Activated CD4-positive, alpha-beta T cell treated with anti-CD3 and anti-CD28 coated beads for 36 hours (primary cell): ENCODE measurements at regions not wholly inside any gene's neighbourhood (a gene's known extent, or its start where the extent isn't known, plus 50 kb on each side); places are given as distances from the start of the nearest gene placed in this dataset.
"Not testable (repeated sequence)": the region's sequence is repeated elsewhere in the genome, so short reads cannot be mapped to it uniquely, and the experiment has no call there.

Experiments
- ATAC-seq: fragments of 200-7000 bp; cut with Tn5 transposase; one replicate; pipeline ENCODE4 v1.10.0; 2021; ENCODE audit warnings: mild to moderate bottlenecking, moderate library complexity
- CTCF ChIA-PET: fragments of 350-600 bp; sonication (Branson Sonifier 250); formaldehyde crosslinking; loops from one replicate; lab custom pipeline; 2021; ENCODE audit warnings: antibody characterized with exemption; lab: Charles Lee
- POLR2A ChIA-PET: fragments of 350-600 bp; sonication (Branson Sonifier 250); formaldehyde crosslinking; loops from one replicate; lab custom pipeline; 2021; ENCODE audit warnings: antibody characterized with exemption, inconsistent platforms; lab: Charles Lee
- DNase-seq: peaks from one replicate; pipeline ENCODE4 v3.0.0-alpha.2; 2020
- H3K27ac Mint-ChIP-seq: one replicate; pipeline ENCODE4 v1.8.0; 2021; ENCODE audit warnings: mixed read lengths
- H3K27me3 Mint-ChIP-seq: one replicate; pipeline ENCODE4 v1.8.0; 2021; ENCODE audit warnings: mixed read lengths
- H3K36me3 Mint-ChIP-seq: one replicate; pipeline ENCODE4 v1.8.0; 2021; ENCODE audit warnings: low read depth, mixed read lengths
- H3K4me1 Mint-ChIP-seq: one replicate; pipeline ENCODE4 v1.8.0; 2021; ENCODE audit warnings: mixed read lengths
- H3K4me3 Mint-ChIP-seq: one replicate; pipeline ENCODE4 v1.8.0; 2021; ENCODE audit warnings: mild to moderate bottlenecking, moderate library complexity, mixed read lengths
- H3K9me3 Mint-ChIP-seq: one replicate; pipeline ENCODE4 v1.8.0; 2021; ENCODE audit warnings: low read depth, mixed read lengths
- intact Hi-C, 2 experiments: fragments of 100-400 bp; cut with DNase I in 1 of 2; cut with micrococcal nuclease in 1 of 2; formaldehyde crosslinking; loops; one replicate each; pipeline versions ENCODE4 v1.14.2 to v1.15.1; 2022 to 2024; cut with DNase I, micrococcal nuclease

- H3K27ac Mint-ChIP-seq: no peak overlapping the region
- intact Hi-C loops: no loop called here
- H3K4me1 Mint-ChIP-seq: no peaks in the 10 kb centered on the region
- DNase-seq: no peak
- POLR2A ChIA-PET: no interaction called here
- H3K27me3 Mint-ChIP-seq: peaks cover 2% of the 10 kb centered on the region
- H3K36me3 Mint-ChIP-seq: peaks cover 1% of the 10 kb centered on the region
- no peak overlapping the region for H3K4me3 Mint-ChIP-seq
- no peak for ATAC-seq
- CTCF ChIA-PET: no interaction called here
- peaks cover 5% of the 10 kb centered on the region for H3K9me3 Mint-ChIP-seq
Observed at GRCh38 chr5:50299896-50300295, 141.2 kb downstream of the EMB start.

GRCh38 chr5:50292735-50293394, 148.2 kb downstream of the EMB start:
- H3K4me3 Mint-ChIP-seq: no peak overlapping the region
- ChIA-PET CTCF (interaction anchor here (1.1 to 1.2 kb wide), 2 partner anchors 10 to 60 kb away, joined by 4 read pairs; no protein-coding TSS in a partner anchor), POLR2A (no interaction called here)
- H3K36me3 Mint-ChIP-seq: peaks cover 9% of the 10 kb centered on the region
- intact Hi-C loops: no loop called here
- DNase-seq: no peak
- no peak overlapping the region for H3K27ac Mint-ChIP-seq
- H3K27me3 Mint-ChIP-seq: peaks cover 11% of the 10 kb centered on the region
- peaks cover 5% of the 10 kb centered on the region for H3K9me3 Mint-ChIP-seq
- ATAC-seq: no peak
- H3K4me1 Mint-ChIP-seq: no peaks in the 10 kb centered on the region

- H3K27ac Mint-ChIP-seq, intact Hi-C loops, H3K4me1 Mint-ChIP-seq, POLR2A ChIA-PET, H3K27me3 Mint-ChIP-seq, ATAC-seq, CTCF ChIA-PET, H3K36me3 Mint-ChIP-seq, H3K4me3 Mint-ChIP-seq, DNase-seq: not testable (repeated sequence)
- peaks cover 16% of the 10 kb centered on the region for H3K9me3 Mint-ChIP-seq
Observed at GRCh38 chr5:50280461-50280860, 160.6 kb downstream of the EMB start.
